ENCODE measurements at regions not wholly inside any gene's neighbourhood (a gene's known extent, or its start where the extent isn't known, plus 50 kb on each side); places are given as distances from the start of the nearest gene placed in this dataset.

DNA sequence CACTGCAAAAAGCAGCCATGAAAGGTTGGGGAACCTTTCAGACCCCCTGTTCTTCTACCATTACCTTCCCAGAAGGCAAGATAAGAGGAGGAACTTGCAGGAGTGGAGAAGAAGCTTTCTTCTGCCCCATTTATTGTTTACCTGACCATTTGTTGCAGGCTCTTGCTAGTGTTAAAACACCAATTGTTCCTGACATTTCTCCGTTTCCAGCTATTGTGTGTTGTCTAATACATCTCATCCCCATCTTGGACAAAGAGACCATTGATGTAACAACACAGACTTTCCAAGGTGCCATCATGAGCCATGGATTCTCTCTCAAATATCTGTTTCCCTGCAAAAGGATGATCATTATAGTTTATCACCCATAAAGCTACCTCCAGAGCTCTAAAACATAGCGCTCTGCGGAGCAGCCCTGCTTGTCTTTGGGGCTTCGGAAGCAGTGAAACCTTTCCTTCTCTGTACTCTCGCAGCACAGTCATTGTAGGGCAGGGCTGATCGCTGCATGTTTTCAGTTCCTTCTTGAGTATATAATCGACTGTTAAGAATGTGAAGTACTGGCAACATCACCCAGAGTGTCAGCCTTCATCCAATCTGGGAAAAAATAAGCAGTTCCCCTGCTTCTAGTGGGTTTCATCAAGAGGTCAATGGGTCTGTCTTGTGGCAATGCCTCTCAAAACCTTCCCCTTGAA, 680.0 kb downstream of the SEMA5A start:
- DNase-seq: no peak

GRCh38 chr5:8868283-8868682, 677.6 kb downstream of the SEMA5A start:
- no peak for DNase-seq

- no peak for DNase-seq
Observed at GRCh38 chr5:8869932-8870331, 675.9 kb downstream of the SEMA5A start.

- no peak for DNase-seq
Observed at GRCh38 chr5:8870349-8870958, 675.4 kb downstream of the SEMA5A start.

DNA sequence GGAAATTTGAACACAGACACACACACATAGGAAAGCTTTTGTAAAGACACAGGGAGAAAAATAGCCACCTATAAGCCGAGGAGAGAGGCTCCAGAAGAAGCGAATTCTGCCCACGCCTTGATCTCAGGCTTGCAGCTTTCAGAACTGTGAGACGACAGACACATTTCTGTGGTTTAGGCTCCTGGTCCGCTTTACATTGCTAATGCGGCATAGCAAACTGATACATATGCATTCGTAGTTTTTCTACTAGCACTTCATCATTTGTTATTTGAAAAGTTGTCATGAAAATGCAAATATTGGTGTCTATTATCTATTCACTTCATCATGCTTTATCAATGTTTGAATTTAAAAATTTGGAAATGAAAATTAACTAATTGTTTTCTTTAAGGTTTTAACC, 674.9 kb downstream of the SEMA5A start:
- no peak for DNase-seq

DNA sequence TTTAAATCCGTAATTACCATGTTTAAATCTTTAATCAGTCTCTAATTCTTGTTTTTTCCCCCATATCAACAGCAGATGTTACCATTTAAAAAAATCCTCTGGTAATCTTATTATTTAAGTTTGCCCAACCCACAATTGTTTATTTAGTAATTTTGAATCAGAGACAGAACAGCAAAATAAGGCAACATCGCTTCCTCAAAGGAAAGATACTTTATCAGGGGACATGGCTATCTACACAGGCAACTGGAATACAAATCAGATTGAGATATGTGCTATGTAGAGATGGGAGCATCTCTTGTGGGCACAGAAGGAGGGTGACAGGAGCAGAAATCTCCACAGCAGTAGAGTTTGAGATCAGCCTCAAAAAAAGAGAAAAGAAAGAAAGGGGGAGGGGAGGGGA, 674.4 kb downstream of the SEMA5A start:
- no peak for DNase-seq

- DNase-seq: no peak
Observed at GRCh38 chr5:8875722-8876121, 670.2 kb downstream of the SEMA5A start.

- DNase-seq: no peak
Observed at GRCh38 chr5:8879248-8879647, 666.6 kb downstream of the SEMA5A start.

- DNase-seq: no peak
Observed at GRCh38 chr5:8884029-8884428, 661.8 kb downstream of the SEMA5A start.

DNA sequence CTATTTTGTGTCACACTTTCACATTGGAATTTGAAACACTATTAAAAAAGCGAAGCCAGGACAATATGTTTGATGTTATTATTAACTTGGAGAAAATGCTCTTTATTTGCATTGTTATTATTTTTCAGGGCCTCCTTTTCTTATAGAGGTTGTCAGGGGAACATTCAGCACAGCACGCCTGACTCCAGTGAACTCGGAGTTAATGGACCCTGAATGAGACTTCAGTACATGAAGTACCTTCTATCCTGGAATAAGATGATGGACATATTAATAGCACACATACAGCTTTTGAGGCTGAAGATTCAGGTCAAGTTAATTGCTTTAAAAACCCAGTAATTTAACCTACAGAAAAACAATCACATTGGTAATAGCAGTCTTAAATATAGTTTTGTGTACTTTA, 652.9 kb downstream of the SEMA5A start:
- DNase-seq: no peak

DNA sequence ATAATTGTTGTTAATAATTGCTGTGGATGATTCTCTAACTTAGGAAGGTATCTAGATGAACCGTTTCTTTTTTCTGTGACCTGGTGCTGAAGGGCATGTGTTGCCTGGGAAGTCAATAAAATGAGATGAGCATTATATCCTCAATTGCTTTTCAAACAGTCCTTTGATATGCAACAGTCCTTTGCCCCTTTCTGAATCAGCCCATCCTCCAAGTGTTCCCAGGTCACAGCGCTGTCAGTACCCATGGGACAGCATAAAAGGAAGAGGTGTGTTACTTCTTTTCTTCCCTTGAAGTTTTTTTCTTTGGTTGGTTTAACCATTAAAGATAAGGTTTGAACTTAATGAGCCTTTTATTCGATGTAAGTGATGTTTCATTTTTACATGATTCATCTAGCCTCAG, 651.8 kb downstream of the SEMA5A start:
- DNase-seq: no peak

DNA sequence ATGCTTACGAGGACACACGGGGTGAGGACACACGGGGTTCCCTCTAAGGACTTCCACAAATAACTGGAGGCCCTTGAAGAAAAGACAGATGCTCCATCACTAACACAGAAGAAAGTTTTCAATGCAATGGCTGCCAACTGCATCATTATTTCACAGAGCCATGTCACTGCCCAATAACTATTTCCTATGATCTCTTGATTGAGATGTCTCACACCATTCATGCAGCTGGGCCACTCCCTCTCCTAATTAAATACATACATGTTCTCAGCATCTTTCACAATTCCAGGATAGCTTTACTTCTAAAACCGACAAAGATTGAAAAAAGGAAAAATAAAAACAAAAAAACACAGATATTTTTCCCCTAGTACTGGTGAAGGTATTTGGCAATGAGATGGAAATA, 650.8 kb downstream of the SEMA5A start:
- DNase-seq: no peak

- DNase-seq: no peak
Observed at GRCh38 chr5:8895599-8895998, 650.3 kb downstream of the SEMA5A start.

- no peak for DNase-seq
Observed at GRCh38 chr5:8897316-8897715, 648.6 kb downstream of the SEMA5A start.

- DNase-seq: no peak
Observed at GRCh38 chr5:8905021-8905420, 640.9 kb downstream of the SEMA5A start.

DNA sequence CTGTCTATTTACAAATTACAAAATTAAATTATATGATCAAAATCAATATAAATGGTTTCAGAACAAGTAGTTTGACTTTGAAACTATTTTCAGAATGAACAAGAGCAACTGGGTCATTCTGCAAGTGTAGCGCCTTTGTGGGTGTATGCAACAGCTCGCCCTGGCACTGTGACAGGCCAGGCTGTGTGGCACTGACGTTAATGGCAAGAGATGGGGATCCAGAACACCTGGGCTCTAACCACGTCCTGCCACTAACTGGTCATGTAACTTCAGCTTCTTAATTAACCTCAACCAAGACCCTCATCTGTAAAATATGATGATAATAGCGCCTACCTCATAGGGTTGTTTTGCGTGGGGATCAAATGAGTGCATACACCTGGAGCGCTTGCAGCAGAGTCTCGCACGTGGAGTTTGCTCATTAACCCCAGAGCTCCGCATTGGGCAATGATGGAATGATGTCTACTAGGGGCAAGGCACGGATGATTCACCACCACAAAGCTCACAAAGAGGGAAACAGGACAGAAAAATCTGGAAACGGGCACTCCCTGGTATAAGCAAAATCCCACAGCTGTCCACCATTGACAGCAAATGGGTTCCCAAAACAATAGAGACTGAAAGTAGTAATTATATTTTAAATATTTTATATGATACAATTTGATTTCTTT, 639.4 kb downstream of the SEMA5A start:
- no peak for DNase-seq

GRCh38 chr5:8907168-8907868, 638.6 kb downstream of the SEMA5A start:
- no peak for DNase-seq

GRCh38 chr5:8908055-8908683, 637.7 kb downstream of the SEMA5A start:
- DNase-seq: no peak

GRCh38 chr5:8912106-8912505, 633.8 kb downstream of the SEMA5A start:
- DNase-seq: no peak

GRCh38 chr5:8913522-8913921, 632.4 kb downstream of the SEMA5A start:
- DNase-seq: no peak

DNA sequence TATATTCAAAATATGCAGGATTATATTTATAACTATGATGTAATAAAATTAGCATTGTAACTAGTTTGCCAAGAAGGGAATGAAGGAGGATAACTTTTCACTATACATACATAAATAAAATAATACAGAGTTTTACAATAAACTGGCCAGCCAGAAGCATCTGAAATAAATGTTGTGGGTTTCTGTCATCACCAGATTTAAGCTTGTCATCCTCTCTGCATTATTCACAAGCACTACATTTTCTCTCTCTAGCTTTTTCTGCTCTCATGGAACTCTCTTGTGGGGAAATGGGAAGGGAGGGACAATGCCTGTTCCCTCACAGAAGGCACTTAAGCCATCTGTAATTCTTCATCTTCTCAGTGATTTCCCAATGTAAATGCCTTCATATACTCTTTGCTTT, 626.8 kb downstream of the SEMA5A start:
- no peak for DNase-seq

- no peak for DNase-seq
Observed at GRCh38 chr5:8923526-8923925, 622.3 kb downstream of the SEMA5A start.

Measured in right kidney (tissue), 1 donor.